Lower leg skin (tissue), 4 donors: ENCODE measurements at regions not wholly inside any gene's neighbourhood (a gene's known extent, or its start where the extent isn't known, plus 50 kb on each side); places are given as distances from the start of the nearest gene placed in this dataset.

Experiments used
- DNase-seq, 2 donors: peaks; one replicate each; pipeline ENCODE4 v3.0.0-alpha.2; 2019; ENCODE audit warnings: low spot score in 2 of 2
- H3K4me3 ChIP-seq: fragments of 200-600 bp; sonication (generic); 2 replicates; pipeline ENCODE4 v1.5.1; 2017; ENCODE audit warnings: mild to moderate bottlenecking, low read depth; ENCODE audit not compliant: poor library complexity, severe bottlenecking
- POLR2A ChIP-seq, 2 donors: fragments of 450-650 bp; IDR thresholded peaks; one replicate each; pipeline ENCODE4 v1.6.1; 2016 to 2017; ENCODE audit warnings: antibody characterized with exemption in 2 of 2, mild to moderate bottlenecking in 1 of 2, moderate library complexity in 1 of 2
- whole genome bisulfite sequencing, 2 donors: methylation state at CpG; one replicate each; pipeline ENCODE4 v1.1.5; 2018; 5-methylcytosine and 5-hydroxymethylcytosine counted together
- intact Hi-C: fragments of 100-400 bp; cut with DNase I; formaldehyde crosslinking; loops from one replicate; pipeline ENCODE4 v1.15.0; 2023; ENCODE audit warnings: low total_unique reads
- TF ChIP-seq, protein P1 (sequence below), 3 donors: fragments of 450-650 bp; IDR thresholded peaks; one replicate each; pipeline ENCODE4 v1.5.1; 2016; ENCODE audit warnings: antibody characterized with exemption in 3 of 3, mild to moderate bottlenecking in 3 of 3, moderate library complexity in 2 of 3

DNA sequence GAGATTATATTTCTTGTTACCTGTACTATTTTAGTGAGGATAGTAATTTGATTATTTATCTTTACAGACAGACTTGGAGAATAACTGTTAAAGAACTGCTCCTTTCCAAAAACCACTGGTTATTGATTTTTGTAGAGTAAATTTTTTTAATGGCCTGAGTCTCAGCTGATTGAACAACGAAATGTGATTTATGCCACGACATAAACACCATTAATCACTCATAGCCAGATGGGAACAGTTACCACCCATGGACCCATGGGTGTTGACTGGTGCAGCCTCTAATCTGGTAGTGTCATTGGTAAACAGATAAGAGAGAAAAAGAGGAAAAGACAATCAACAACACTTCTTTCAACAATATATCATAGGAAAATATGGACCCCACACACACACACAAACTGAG is 101.4 kb upstream of the BEND6 start:
- intact Hi-C loops, result loop anchor here (10.0 kb wide), 1 partner anchor 129 kb away; no protein-coding TSS in a partner anchor

DNA sequence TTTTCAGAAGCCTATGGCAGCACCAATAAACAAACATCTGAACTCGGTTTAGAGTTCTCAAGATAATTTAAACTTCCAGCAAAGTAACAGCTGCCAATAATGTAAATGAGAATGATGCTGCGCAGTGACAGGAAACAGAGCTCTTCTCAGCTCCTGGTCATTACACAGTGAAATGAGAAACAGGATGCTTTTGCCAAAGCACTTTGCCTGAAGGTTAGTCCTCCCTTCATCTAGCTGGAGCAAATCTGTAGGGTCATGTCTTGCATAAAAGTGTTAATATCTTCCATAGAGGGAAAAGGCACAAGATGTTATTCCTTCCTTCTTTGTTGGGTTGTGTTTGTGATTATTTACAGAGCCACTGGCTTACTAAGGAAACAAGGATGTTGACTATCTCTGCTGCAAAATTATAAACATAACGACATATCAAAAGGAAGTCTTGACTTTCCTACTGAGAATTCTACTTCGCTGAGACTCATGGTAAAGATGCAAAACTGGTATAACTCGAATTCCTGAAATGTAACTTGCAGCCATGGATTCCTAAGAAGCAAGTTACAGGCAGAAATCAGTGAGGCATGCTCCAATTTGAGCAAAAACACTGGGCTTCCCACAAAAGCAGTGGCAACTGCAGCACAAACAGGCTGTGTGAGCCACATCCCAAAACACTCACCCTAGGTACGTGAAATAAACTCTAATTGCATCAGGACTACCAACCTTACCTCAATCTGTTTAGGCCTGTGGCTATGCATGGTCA is 102.5 kb upstream of the BEND6 start:
- TF ChIP-seq, protein P1, sequence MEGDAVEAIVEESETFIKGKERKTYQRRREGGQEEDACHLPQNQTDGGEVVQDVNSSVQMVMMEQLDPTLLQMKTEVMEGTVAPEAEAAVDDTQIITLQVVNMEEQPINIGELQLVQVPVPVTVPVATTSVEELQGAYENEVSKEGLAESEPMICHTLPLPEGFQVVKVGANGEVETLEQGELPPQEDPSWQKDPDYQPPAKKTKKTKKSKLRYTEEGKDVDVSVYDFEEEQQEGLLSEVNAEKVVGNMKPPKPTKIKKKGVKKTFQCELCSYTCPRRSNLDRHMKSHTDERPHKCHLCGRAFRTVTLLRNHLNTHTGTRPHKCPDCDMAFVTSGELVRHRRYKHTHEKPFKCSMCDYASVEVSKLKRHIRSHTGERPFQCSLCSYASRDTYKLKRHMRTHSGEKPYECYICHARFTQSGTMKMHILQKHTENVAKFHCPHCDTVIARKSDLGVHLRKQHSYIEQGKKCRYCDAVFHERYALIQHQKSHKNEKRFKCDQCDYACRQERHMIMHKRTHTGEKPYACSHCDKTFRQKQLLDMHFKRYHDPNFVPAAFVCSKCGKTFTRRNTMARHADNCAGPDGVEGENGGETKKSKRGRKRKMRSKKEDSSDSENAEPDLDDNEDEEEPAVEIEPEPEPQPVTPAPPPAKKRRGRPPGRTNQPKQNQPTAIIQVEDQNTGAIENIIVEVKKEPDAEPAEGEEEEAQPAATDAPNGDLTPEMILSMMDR (IDR thresholded peaks at IDR 0.05), result no peak
- TF ChIP-seq POLR2A (IDR thresholded peaks at IDR 0.05), result no peak
- H3K4me3 ChIP-seq, result no peak overlapping the region
- WGBS, 2 donors, result 32 to 40% methylated on average over 6 of the region's 6 CpGs
- intact Hi-C loops, result loop anchor here (10.0 kb wide), 1 partner anchor 128 kb away; no protein-coding TSS in a partner anchor
- DNase-seq, result no peak

More for the DNA sequence above, 101.4 kb upstream of the BEND6 start:
- 75 to 76% methylated on average over 2 of the region's 2 CpGs for WGBS, 2 donors
- no peak overlapping the region for H3K4me3 ChIP-seq
- DNase-seq, result no peak
- TF ChIP-seq, protein P1 (IDR thresholded peaks at IDR 0.05), result no peak
- TF ChIP-seq POLR2A (IDR thresholded peaks at IDR 0.05), result no peak

DNA sequence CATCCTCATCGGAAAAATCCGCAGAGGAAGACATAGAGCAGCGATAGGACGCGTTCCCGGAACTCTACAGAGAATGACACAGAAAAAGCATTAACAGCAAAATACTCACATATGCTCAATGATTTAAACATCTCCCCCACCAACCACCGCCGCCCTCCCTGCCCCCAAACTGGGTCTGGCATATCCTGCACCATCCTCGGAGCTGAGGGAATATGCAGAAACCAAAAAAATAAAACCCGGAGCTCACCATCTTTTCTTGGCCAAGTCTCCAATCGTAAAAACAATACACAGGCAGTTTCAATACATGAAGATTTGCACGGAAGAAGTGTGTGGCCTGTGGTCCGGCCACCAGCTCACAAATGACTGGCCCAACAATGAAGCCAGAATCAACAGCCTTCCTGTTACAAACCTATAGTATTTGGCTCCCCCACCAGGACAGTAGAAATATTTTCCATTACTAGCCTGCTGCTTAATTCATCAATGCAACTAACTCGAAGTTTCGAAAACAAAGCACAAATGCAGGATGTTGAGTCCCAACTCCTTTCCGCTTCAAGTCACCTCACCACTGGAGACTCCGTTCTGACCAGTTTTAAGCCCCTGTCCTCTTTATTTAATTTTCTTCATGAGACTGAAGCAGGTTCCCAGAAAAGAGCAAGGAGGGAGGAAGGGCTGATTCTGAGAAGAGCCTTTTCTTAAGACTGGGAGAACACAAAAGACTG is 103.2 kb upstream of the BEND6 start:
- intact Hi-C loops, result loop anchor here (10.0 kb wide), 1 partner anchor 127 kb away; no protein-coding TSS in a partner anchor
- H3K4me3 ChIP-seq, result peak overlapping the region; percentile 26
- peak in 1 of 2 donors; percentile 45 for DNase-seq
- TF ChIP-seq, protein P1 (IDR thresholded peaks at IDR 0.05), result no peak
- no peak for TF ChIP-seq POLR2A (IDR thresholded peaks at IDR 0.05)
- 2 to 3% methylated on average over 17 of the region's 17 CpGs for WGBS, 2 donors

DNA sequence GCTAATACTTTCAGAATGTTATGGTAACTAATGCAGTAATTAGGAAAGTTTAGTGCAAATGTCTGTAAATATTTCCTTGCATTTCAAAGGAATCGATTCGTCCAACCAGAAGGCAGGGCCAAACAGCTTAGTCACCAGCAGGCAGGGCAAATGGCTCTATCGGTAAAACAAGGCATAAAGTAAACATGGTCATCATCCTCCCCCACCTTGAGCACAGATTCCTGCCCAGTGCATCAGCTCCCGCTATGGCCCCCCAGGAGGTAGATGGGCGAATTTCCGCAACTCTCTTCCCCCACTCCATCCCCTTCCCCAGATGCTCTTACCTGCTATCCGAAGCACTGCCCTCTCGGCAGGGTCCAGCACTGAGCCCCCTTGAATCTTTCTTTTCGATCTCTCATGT is 103.8 kb upstream of the BEND6 start:
- H3K4me3 ChIP-seq, result peak overlapping the region; percentile 26
- DNase-seq, result no peak
- intact Hi-C loops, result loop anchor here (10.0 kb wide), 1 partner anchor 126 kb away; no protein-coding TSS in a partner anchor
- TF ChIP-seq POLR2A (IDR thresholded peaks at IDR 0.05), result no peak
- TF ChIP-seq, protein P1 (IDR thresholded peaks at IDR 0.05), result no peak
- WGBS, 2 donors, result 5% methylated on average over 9 of the region's 9 CpGs

DNA sequence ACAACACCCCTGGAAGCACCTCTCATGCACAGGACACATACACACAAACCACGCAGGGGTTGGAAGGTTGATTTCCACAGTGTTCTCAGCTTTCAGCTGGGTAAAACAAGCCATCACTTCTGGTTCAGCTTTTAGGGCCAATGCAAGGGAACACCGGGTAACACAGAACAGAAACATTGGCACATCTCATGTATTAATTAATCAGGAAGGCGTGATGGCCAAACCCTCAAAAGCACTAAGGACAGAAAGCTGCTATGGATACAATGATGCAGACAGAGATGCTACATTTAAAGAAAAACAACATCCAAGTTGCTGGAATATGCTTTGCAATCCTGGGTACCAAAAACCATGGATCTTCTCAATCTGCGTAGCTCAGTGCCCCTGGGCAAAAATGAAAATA is 104.3 kb upstream of the BEND6 start:
- WGBS, 2 donors, result 22 to 37% methylated on average over 4 of the region's 4 CpGs
- intact Hi-C loops, result loop anchor here (10.0 kb wide), 1 partner anchor 126 kb away; no protein-coding TSS in a partner anchor
- H3K4me3 ChIP-seq, result no peak overlapping the region
- TF ChIP-seq, protein P1 (IDR thresholded peaks at IDR 0.05), result no peak
- no peak for TF ChIP-seq POLR2A (IDR thresholded peaks at IDR 0.05)
- no peak for DNase-seq
